HG02938 (cell line): ENCODE measurements at regions not wholly inside any gene's neighbourhood (a gene's known extent, or its start where the extent isn't known, plus 50 kb on each side); places are given as distances from the start of the nearest gene placed in this dataset.

Experiments used
- ATAC-seq: cut with Tn5 transposase; IDR thresholded peaks from one replicate; pipeline ENCODE4 v1.9.1; 2021; ENCODE audit warnings: mild to moderate bottlenecking, moderate library complexity; ENCODE audit not compliant: unreplicated experiment

DNA sequence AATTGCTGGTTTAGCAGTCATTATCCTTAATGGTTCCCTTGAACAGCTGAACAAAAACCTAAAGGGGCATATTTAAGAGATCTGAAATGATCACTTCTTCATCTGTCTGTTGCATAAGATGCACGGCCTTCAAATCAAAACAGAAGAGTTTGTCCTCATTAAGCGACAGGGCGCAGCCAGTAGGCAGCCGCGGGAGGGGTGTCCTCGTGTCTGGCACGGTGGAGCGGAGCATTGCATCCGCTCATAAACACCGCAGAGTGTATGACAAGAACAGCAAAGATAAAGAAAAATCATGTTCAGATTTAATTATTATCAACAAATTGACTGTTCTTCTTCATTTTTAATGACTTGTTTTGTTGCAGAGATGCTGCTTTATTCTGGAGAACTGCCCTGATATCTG lies 255.6 kb upstream of the ADARB2 start:
- ATAC-seq = no peak

DNA sequence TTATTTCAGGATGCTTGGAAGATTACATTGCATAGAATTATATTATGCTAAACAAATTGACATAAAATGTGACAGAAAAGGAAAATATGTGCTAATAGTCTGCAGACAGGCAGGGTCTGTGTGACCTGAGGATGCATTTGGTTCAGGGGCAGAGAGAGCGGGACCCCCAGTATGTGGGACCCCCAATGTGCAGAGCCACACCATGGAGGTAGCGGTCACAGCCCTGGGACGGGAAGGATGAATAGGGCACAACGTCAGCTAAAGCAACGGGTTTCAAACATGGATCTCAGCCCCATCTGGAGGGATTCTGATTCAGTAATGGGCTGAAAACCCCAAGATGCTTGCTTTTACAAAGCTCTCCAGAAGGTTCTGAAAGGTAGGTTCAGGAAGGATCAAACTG lies 251.8 kb upstream of the ADARB2 start:
- ATAC-seq = no peak

DNA sequence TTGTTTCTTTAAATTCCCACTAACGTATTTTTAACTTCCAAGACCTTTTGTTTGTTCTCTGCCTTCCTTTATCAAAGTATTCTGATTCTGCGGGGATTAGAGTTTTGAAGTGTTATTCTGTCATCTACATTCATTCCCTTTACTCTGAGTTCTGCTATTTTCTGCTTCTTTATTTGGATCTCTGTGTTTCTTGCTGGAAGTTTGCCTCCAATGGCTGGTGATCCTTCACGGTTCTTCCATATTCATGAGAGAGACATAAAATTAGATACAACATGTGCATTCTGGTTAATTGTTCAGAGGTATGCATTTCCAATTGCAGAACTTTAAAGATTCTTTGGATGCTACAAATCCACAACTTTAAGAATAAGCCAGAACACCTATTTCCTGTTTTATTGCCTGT lies 244.7 kb upstream of the ADARB2 start:
- ATAC-seq = no peak

DNA sequence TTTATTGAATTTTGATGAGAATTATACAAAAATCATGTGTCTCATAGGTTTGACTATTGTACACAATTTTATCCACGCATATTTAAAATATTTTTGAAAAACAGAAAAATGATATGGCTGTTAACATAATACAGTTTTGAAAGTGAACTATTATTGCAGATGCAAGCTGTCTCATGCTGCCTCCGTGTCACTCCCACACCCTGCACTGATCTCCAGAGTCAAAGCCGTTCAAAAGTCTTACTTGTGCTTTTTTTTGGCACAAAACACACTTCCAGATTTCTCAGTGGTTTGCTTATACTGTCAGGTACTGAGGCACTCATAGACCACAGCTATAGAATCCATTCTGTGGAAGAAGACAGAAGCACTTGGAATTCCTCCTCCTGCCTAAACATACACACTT lies 243.1 kb upstream of the ADARB2 start:
- ATAC-seq = no peak

DNA sequence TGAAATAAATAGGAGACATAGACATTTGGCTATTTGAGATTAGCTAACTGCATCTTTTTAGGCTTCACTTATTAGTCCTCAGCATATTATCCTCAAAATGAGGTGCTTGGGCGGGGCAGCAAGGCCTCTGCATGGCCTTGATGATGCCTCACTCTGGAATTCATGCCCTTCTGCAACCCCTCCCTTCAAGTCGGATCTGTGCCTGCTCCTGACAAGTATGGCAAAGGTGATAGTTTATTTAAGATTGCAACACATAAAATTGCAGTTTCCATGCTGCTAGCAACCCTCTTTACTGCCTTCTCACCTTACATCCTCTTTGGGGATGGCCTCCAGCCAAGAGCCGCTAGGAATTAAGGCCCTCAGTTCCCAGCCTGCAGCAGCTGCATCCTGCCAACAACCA lies 241.3 kb upstream of the ADARB2 start:
- no peak for ATAC-seq

DNA sequence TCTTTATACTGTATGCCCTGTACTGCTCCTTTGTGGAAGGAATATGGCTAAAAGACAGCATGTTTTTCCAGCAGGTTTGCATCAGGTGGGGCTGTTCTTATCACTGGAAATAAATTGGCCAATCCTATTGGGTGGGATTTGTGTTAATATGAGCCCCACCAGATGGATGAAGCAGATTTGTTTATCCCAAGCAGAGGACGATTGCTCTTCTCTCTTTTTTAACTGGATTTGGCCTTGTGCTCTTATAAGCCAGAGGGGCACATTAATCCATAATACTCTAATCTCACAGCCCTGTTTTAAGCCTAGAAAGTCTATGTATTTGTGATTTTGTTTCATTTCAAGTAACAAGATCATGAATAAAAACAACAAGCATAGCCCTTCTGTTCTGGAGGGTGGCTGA lies 240.1 kb upstream of the ADARB2 start:
- ATAC-seq = no peak

DNA sequence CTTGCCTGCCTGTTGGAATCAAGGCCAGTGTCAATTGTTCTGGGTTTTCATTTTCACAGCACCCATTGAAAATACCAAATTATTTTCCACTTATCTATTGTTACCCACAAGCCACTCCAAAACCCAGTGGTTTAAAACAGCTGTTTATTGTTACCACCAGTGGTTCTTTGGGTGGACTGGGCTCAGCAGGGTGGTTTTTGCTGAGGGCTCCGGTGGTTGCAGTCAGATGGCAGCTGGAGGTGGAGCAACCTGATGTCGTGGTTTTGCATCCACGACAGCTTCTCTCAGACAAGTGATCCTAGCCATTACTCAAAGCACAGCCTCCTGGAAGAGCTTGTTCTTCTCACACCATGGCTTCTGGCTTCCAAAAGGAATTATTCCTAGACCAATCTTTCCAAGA lies 235.1 kb upstream of the ADARB2 start:
- ATAC-seq = no peak

DNA sequence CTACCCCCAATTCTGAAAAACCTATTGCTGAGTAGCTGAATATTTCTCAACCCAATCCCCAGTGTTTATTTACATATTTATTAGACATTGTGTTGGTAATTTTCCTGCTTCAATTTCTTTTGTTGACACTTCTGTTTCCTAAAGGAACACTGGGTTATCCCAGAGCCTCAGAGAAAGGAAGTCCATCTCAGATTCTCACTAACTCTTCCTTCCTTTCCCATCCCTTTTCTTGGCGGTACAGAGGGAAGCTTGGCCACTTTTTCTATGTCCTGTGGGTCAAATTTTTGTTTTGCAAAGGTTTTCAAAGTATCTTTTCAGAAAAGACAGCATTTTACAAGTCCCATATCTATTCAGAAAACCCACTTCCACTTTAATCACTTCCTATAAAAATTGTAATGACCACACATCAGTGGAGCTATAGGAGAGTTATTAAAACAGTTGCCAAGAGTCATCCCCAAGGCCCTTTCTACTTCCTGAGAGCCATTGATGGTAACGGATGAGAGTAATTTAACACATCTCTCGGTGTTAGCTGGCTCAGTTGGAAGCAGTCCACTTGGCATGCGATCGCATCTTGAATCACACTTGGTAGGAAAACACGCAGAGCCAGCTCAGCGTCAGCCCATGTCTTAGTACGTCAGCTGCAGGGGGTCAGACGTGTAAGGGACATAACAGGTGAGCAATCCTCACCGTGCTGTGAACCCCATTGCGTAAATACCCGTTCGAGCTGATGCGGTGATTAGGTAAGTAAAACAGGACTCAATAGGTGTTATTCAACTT lies 231.1 kb upstream of the ADARB2 start:
- ATAC-seq = no peak

DNA sequence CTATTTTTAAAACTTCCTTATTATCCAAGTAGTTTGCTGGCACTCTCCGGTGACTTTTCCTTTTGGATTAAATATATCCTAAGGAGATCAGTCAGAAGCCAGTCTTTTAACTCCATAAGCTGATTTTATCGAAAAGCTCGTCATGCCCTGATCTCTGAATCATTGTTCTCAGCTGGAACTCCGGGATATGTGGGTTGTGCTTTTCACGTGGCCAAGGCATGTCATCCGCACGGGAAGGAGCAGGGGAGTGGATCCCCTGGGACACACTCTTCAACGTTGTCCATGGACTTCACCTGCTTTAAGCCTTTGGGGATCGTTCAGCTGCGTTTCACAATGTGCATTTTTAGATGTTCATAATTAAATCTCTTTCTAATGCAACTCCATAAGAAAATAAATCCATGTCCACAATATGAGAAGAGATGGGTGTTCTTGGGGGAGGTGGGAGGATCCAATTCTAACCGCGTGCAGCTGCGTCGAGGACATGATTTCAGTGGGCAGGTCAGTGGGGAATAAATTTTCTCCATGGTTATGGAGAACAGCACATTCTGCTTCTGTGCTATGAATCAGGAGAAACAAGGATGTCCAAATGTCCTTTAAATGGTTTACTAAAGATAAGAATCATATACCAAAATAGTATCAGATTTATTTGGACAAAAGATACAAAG lies 229.5 kb upstream of the ADARB2 start:
- no peak for ATAC-seq

DNA sequence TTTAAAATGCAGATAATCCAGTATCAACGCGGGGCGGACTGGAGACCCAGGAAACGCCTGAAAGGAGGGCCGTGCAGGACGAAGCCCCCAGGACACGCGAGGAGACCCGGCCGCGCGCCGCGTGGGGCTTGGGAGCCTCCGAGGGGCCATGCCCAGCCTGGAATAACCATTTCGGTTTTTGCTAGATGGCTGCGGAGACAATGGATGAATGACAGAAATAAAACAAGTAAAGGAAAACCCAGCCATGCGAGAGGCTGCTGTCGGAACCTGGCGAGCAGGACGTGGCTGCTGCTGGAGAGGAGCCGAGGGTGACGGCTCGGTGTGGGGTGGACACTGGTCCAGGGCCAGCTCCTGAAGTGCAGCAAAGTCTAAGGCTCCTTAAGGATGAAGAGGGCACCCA lies 227.2 kb upstream of the ADARB2 start:
- ATAC-seq = no peak

DNA sequence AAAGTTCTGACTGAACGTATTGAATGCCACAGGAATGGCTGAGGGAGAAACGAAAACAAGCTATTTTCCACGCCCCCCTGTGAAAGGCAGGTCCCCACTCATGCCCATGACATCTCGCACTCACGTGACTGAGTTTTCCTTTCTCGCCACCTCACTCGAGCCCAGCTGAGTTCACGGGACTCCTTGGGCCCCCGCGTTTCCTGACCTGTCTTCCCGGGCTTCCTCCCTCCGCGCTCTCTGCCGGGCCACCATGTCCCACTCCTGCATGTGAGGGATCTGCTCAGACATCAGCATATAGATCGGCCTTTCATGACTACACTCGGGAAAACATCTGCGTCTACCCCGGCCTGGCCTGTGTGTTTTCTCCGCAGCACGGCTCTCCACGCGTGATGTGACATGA lies 226.0 kb upstream of the ADARB2 start:
- no peak for ATAC-seq

DNA sequence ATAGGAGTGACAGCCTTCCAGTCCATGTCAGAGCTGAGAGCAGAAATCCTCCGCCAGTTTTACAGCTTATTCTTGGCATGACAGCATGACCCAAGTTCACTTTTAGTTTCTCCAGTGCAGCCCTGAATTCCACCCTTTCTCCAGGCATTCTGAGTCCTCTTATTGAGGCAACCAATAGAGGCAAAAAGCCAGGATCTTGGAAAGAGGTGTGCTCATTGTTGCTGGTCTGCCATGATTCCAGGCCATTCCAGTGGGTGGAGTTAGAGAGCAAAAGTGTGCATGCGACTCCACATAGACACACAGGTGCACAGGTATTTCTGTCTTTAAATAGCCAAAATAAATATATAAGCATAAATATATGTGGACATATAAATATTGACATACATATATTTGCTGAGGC lies 224.7 kb upstream of the ADARB2 start:
- ATAC-seq = no peak

DNA sequence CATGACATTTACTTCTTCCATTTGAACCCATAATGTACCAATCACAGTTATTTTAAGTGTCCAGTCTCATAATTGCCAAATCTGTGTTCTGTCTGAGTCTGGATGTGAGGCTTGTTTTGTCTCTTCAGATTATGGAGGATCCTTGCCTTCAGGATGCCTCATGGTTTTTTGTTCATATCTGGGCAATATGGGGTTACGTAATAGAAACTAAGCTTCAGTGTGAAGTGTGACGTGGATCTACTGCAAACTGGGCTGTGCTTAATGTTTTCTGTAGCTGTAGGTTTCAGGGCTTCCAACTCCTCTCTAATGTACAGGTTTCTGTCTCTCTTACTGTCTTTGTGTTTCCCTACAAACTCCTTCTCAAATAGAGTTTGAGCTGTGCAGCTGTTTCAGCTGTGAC lies 223.7 kb upstream of the ADARB2 start:
- ATAC-seq = no peak

DNA sequence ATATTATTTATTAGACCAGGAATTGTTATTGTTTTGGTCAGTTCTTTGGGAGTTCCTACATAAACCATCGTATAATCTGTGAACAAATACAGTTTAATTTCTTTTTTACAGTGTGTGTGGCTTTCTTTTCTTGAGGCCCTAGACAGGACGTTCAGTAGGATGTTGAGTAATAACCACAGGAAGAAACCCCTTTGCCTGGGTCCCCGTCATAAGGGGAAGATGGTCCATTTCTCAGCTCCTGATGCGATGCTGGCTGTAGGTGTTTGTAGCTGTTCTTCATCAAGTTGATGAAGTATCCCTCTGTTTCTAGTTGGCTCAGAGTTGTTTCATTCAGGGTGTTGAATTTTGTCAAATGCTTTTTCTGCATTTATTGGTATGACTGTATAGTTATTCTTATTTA lies 219.7 kb upstream of the ADARB2 start:
- no peak for ATAC-seq

DNA sequence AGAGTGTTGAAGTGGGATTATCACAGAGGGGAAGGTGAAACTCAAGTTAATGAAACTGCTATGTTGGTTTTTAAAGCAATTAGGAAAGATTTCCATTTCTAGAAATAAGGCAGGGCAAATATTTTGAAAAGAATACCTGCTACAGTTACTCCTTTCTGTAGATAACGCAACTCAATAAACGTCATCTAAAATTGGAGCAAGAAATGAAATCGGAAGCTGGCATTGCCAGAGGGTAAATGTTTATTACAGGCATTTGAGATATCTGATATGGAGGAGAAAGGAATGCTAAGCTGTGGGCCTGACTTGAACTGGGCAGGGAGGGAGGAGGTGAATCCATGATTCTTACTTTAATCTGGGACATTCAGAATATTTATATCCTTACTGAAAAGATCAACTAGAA lies 217.0 kb upstream of the ADARB2 start:
- no peak for ATAC-seq

DNA sequence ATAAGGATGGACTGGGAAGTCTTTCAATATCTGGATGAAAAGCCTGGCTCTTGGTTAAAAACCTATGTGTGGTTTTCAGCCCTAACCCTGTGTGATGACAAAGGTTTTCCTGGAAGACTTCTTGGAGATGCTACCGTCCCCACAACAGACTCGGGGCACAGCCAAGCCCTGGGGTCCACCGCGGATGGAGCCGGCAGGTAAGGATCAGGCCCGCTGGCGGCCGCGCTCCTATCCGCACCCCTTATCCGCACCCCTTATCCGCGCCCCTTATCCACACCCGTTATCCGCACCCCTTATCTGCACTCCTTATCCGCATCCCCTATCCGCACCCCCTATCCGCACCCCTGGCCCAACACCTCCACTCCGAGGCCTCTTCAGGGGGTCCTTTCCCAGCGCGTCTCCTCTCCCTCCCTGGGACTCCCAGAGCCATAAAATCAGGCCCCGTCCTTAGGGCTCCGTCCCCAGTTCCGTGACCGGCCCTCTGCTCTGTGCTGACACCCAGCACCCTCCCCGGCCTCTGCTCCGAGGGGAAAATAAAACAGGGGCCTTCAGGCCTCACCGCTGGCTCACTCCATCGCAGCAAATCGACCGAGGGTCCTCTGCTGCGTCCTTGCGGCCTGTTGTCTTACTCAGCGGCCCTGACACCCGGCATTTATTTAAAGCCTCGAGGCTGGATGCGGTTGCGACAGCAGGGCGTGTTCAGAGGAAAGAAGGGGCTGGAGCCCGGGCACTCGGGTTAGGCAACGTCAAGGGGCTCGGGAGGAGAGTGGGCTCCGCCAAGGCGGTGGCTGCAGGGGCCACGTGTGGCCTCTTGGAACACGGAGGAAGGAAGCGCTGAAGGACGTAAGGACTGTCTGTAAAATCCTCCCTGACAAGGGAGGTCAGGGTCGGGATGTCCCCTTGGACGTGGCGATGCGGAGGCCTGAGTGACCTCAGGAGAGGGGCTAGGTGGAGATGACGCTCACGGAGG lies 215.1 kb upstream of the ADARB2 start:
- no peak for ATAC-seq

DNA sequence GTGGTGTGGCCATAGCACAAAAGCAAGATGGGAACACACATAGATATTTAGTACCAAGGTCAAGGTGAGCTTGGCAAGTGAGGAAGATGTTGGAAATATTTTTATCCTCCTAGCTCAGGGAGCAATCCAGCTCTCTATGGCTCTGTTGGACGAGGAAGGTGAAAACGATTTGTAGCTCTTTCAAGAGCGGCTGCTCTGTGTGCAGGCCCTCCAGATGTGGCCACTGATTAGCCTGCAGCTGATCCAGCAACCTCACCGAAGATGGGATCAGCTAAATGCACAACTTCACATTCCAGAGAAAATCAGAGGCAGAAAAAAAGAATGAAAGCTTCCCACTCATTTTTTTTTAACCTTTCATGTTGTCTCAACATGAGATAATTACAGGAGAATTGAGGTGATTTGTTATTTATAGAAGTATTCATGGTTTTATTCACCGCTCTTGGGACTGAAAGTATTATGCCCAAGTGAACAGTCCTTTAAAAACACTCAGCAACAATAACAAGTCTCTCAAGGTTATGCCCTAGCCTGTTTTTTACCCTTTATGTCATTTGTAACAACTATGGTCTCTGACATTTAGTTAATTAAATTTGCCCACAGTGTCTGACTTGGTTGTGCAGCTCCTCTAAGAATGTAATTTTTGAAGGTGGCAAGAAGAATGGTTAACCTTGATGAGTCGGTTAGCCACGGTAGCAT lies 213.6 kb upstream of the ADARB2 start:
- ATAC-seq = no peak

DNA sequence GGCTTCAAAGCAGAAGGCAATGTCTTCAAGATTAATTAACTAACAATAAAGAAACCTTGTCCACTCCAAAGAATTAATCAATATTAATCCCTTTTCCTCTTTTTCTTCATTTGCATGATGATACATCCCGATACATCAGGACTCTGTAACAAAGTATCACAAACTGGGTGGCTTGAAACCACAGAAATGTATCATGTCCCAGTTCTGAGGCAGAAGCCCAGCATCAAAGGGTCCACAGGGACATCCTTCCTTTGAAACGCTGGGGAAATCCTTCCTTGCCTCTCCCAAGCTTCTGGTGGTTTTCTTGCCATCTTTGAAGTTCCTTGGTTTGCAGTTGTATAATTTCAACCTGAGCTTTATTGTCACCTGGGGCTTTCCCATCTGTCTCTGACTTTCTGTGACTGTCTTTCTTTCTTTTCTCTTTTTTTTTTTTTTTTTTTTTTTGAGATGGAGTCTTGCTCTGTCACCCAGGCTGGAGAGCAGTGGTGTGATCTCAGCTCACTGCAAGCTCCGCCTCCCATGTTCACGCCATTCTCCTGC lies 210.2 kb upstream of the ADARB2 start:
- ATAC-seq = no peak

DNA sequence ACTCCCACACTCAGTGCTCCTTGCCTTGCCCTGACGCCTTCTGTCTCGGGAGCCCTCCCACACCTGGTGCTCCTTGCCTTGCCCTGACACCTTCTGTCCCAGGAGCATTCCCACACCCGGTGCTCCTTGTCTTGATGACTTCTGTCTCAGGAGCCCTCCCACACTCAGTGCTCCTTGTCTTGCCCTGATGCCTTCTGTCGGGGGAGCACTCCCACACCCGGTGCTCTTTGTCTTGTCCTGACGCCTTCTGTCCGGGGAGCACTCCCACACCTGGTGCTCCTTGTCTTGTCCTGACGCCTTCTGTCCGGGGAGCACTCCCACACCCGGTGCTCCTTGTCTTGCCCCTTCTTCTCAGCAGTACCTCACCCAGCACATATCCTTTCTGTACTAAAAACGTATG lies 207.2 kb upstream of the ADARB2 start:
- ATAC-seq = no peak

DNA sequence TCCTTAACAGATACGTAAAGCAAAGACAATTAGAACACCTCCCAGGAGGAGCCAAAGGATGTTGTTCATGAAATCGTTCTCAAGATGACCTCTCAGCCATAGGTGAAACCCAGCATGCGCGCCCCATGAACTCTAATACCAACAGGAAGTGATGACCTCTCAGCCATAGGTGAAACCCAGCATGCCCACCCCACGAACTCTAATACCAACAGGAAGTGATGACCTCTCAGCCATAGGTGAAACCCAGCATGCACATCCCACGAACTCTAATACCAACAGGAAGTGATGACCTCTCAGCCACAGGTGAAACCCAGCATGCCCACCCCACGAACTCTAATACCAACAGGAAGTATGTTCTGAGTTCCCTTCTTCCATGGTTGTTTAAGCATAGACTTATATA lies 205.2 kb upstream of the ADARB2 start:
- no peak for ATAC-seq

DNA sequence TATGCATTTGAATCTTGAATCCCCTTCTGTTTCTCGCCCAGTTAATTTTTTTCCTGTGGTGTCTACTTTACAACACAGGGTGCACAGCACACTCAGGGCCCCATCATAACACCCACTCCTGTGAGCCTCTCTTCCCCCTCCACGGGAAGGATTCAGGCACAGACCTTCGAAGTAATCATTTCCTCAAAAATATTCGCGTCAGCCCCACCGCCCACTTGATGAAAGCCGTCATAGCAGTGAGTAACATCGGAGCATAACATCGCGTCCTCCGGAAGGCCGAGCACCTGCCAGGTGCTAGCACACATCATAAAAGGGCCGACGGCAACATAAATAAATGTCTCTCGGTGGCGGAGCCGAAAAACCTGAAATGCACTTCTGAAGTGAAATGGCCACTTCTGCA lies 201.7 kb upstream of the ADARB2 start:
- ATAC-seq = no peak
